GM18499 (cell line): ENCODE measurements at regions not wholly inside any gene's neighbourhood (a gene's known extent, or its start where the extent isn't known, plus 50 kb on each side); places are given as distances from the start of the nearest gene placed in this dataset.
A peak's percentile ranks its signal among the peaks of the same experiment; 100 is the strongest.
"Not testable (repeated sequence)": the region's sequence is repeated elsewhere in the genome, so short reads cannot be mapped to it uniquely, and the experiment has no call there.

Source experiments
- ATAC-seq: cut with Tn5 transposase; IDR thresholded peaks from one replicate; pipeline ENCODE4 v1.9.1; 2021; ENCODE audit warnings: moderate number of reproducible peaks; ENCODE audit not compliant: insufficient read depth, unreplicated experiment

GRCh38 chr12:73841963-73842362 lies 695.7 kb upstream of the ATXN7L3B start:
- ATAC-seq = no peak

- ATAC-seq = no peak
Observed at GRCh38 chr12:73863546-73863945, 674.1 kb upstream of the ATXN7L3B start.

GRCh38 chr12:73867147-73867546 lies 670.5 kb upstream of the ATXN7L3B start:
- no peak for ATAC-seq

GRCh38 chr12:73877291-73877690 lies 660.3 kb upstream of the ATXN7L3B start:
- not testable (repeated sequence) for ATAC-seq

GRCh38 chr12:73892201-73892600 lies 645.4 kb upstream of the ATXN7L3B start:
- ATAC-seq = no peak

- no peak for ATAC-seq
Observed at GRCh38 chr12:73898645-73899044, 639.0 kb upstream of the ATXN7L3B start.

GRCh38 chr12:73902260-73902659 lies 635.4 kb upstream of the ATXN7L3B start:
- no peak for ATAC-seq

GRCh38 chr12:73906757-73907156 lies 630.9 kb upstream of the ATXN7L3B start:
- ATAC-seq = no peak

- ATAC-seq = no peak
Observed at GRCh38 chr12:73935817-73936216, 601.8 kb upstream of the ATXN7L3B start.

- no peak for ATAC-seq
Observed at GRCh38 chr12:73947326-73948026, 590.2 kb upstream of the ATXN7L3B start.

- no peak for ATAC-seq
Observed at GRCh38 chr12:73950507-73950906, 587.1 kb upstream of the ATXN7L3B start.

- ATAC-seq = no peak
Observed at GRCh38 chr12:73951956-73952703, 585.5 kb upstream of the ATXN7L3B start.

GRCh38 chr12:73964641-73965040 lies 573.0 kb upstream of the ATXN7L3B start:
- no peak for ATAC-seq

GRCh38 chr12:73973486-73973885 lies 564.1 kb upstream of the ATXN7L3B start:
- ATAC-seq = no peak

- ATAC-seq = no peak
Observed at GRCh38 chr12:73984552-73984951, 553.1 kb upstream of the ATXN7L3B start.

- no peak for ATAC-seq
Observed at GRCh38 chr12:73991138-73991537, 546.5 kb upstream of the ATXN7L3B start.

- no peak for ATAC-seq
Observed at GRCh38 chr12:73998894-73999293, 538.7 kb upstream of the ATXN7L3B start.

- no peak for ATAC-seq
Observed at GRCh38 chr12:74015118-74015517, 522.5 kb upstream of the ATXN7L3B start.

- ATAC-seq = not testable (repeated sequence)
Observed at GRCh38 chr12:74016324-74016723, 521.3 kb upstream of the ATXN7L3B start.

GRCh38 chr12:74018849-74019248 lies 518.8 kb upstream of the ATXN7L3B start:
- no peak for ATAC-seq

GRCh38 chr12:74021937-74022336 lies 515.7 kb upstream of the ATXN7L3B start:
- ATAC-seq = peak; percentile 95

- no peak for ATAC-seq
Observed at GRCh38 chr12:74031045-74031444, 506.6 kb upstream of the ATXN7L3B start.
